Left kidney (tissue), 1 donor: ENCODE measurements at regions not wholly inside any gene's neighbourhood (a gene's known extent, or its start where the extent isn't known, plus 50 kb on each side); places are given as distances from the start of the nearest gene placed in this dataset.

Source experiments
- DNase-seq: peaks from one replicate; pipeline ENCODE4 v3.0.0-alpha.2; 2013

DNA sequence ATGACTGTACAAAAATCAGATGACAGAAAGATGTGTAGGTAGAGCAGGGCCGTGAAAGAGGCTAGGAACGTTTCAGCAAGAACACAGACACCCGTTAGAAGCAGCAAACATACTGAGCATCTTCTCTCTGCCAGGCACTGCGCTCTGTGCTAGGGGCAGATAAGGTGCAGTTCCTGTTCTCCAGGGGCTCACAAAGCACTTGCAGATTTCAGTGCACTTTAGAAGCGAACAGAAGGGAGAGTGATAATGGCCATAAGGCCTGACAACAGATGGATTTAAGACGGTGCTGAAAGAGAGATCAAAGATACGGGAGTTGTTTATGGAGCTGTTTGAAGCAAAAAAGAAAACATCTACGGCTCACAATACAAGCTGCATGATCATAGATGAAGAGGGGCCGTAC, 200.3 kb upstream of the FOXD3 start:
- DNase-seq, result no peak

DNA sequence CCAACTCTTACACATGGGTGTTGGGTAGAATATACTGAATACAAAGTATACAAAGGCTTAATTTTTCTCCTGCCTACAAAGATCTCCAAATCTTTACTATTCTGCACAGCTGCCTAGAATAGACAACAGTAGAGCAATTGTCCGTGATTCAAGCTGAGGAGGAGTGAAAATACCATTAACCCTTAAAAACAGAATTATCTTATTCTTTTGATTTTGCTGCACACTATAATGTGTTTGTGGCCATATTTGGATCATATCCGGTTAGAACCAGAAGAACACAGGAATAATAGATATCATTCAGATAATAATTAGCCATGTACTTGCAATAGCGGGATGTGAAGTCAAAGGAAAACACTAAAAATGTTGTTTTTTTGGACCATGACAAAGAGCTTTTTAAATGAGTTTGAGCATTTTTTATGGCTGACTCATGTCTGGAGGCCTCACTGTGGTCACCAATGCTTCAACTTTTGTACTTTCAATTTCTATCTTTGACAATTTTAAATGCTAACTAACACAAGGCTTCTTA, 197.6 kb upstream of the FOXD3 start:
- no peak for DNase-seq

DNA sequence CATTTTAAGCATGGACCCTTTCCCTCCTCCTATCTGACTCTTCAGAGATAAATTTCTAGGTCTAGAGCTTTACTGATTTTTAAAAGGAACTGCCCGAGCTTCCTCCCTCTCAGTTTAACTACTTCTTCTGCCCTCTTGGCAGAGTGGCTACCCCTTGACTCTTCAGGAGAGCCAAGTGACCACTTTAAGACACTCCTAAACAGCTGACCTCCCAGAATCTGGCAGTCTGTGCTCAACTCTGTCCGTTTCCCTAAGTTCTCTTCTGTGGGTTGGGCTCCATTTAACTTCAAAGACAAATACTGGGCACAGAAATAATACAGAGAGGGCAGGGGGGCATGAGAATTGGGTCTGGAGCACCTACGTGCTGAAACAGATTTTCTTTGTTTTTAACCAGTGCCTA, 196.3 kb upstream of the FOXD3 start:
- no peak for DNase-seq

GRCh38 chr1:63127376-63127775, 195.0 kb upstream of the FOXD3 start:
- no peak for DNase-seq

DNA sequence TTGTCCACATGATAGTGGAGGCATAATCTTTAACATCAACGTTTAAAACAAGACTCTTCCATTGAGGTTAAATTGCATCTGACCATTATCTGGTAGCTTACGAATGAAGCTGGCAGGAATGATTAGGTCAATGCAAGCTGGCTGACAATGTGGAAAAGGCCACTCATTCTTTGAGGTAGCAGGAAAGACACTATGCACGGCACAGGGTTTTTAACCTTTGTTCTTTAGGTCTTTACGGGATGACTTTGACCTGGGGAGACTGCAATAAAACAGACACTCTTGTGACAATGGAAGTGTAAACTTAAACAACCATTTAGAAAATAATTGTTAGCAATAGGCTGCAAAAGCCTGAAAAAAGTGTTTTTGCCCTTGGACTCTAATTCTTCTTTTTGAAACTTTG, 193.8 kb upstream of the FOXD3 start:
- no peak for DNase-seq

- DNase-seq, result no peak
These were observed 193.2 kb upstream of the FOXD3 start for GRCh38 chr1:63129184-63129583.

DNA sequence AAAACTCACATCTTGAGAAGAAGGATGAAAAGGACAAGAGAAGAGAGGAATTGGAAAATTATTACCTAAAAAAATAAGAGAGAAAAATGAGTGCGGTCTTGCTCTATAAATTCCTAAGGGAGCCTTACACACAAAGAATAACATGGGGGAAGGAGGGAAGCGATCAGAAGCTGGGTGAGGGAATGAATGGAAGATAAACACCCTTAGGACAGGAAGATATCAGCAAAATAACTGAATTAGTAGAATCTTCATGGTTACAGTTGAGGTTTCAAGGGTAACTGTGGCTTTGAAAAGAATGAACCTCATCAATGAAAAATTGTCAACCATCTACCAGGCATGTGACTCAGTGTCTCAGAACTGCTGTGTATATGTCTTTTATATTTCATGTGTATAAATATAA, 192.5 kb upstream of the FOXD3 start:
- no peak for DNase-seq

GRCh38 chr1:63134501-63135173, 187.7 kb upstream of the FOXD3 start:
- no peak for DNase-seq

DNA sequence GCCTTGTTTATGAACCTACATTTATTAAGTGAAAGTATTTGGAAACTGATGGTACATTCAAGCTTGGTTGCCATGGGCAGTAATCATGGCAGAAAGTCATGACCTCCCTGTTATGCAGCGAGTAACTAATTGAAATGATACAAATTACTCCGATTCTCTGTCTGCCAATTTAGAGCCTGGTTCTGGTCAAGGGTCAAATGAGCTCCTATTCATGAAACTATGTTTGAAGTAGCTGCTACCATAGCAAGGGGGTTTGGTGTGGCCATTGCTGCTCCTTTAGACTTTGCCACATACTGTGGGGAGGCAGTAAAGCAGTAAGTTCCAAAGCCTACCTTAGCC, 187.2 kb upstream of the FOXD3 start:
- DNase-seq, result no peak

GRCh38 chr1:63135801-63136200, 186.6 kb upstream of the FOXD3 start:
- DNase-seq, result no peak

DNA sequence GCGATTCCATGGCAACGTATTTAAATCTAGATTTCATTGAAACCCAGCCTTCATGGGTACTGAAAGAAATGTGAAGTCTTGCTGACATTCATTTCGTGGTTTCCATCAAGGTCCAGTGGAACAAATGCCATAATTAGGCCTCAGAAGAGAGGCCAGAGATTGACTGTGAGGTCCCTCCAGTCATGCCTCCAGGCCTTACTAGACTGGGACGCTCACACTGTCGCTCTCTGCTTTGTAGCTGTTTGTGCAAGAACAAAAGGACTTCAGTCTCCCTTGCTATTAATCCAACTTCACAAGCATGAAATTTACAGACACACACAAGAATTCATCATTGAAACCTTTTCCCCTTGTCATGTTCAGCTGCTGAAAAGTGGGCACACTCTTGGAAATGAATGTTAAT, 180.4 kb upstream of the FOXD3 start:
- no peak for DNase-seq

- no peak for DNase-seq
These were observed 178.9 kb upstream of the FOXD3 start for GRCh38 chr1:63143482-63143881.

- DNase-seq, result no peak
These were observed 174.6 kb upstream of the FOXD3 start for GRCh38 chr1:63147783-63148182.

DNA sequence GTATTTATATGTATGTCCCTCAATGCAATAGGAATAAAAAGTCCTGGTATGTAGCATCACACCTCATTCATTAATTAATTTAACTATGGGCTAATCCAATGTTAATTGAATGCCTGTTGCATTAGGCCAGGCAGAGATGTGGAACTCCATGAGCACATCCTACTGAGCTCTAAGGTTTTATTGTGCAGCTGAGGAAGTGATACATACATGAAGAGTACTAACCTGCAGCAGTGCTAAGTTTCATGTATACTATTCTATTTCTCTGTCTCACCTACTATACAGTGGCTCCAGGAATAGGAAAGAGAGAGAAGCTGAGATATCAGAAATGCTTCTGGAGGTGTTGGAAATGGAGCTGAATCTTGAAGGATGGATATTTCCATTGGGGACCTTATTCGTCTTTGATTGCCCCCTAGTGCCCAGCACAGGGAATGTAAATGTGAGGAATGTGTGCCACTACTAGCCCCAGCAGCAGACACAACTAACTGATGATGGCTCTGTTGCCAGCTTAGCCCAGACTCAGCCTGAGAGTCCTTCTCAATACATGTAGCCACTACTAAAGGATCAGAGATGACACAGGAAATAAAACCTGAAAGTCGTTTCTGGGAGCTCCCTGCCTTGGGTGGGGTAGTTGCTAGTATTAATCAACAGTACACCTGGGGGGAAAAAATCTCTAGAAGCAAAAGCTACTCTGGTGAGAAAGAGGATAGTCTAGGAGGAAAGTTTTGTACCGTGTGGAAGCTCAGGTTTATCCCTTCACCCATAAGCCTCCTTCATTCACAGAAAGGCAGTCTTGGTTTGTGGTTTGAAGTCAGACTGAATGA, 173.3 kb upstream of the FOXD3 start:
- peak; percentile 27 for DNase-seq

DNA sequence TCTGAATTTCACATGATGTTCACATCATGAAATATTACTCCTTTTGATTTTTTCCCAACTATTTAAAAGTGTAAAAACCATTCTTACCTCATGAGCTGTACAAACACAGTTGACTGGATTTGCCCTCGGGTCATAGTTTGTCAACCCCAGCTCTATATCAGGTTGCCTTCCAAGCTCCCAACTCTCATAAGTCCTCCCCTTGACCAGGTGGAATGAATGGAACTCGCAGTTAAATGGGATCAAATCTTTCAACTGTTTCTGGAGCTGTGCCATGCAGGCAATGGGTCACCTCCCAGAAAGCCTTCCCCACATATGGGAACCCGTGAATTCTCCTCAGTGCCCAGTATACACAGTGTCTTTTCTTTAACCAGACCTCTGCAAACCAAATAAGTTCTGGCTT, 169.8 kb upstream of the FOXD3 start:
- DNase-seq, result no peak

GRCh38 chr1:63155437-63155836, 166.9 kb upstream of the FOXD3 start:
- no peak for DNase-seq

GRCh38 chr1:63157085-63157484, 165.3 kb upstream of the FOXD3 start:
- DNase-seq, result no peak

- no peak for DNase-seq
These were observed 153.3 kb upstream of the FOXD3 start for GRCh38 chr1:63169057-63169456.

- DNase-seq, result no peak
These were observed 149.2 kb upstream of the FOXD3 start for GRCh38 chr1:63173161-63173560.

- no peak for DNase-seq
These were observed 132.7 kb upstream of the FOXD3 start for GRCh38 chr1:63189677-63190076.

DNA sequence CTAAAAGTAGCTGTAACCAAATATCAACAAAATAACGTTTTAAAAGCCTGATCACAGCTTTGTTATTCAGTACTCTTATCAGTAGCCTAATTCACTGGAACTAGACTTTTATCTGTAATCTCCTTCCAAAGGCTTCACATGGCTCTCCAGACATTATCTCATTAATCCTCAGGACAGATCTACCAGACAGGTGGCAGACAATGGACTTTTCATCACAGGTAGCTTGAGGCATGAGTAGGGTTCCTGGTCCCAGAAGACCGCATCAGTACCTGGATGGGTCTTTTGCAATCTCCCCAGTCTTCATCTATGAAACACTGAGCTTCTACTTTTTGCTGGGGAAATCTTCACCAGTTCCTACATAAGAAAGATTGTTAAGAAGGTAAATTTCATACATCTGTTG, 132.2 kb upstream of the FOXD3 start:
- DNase-seq, result no peak

DNA sequence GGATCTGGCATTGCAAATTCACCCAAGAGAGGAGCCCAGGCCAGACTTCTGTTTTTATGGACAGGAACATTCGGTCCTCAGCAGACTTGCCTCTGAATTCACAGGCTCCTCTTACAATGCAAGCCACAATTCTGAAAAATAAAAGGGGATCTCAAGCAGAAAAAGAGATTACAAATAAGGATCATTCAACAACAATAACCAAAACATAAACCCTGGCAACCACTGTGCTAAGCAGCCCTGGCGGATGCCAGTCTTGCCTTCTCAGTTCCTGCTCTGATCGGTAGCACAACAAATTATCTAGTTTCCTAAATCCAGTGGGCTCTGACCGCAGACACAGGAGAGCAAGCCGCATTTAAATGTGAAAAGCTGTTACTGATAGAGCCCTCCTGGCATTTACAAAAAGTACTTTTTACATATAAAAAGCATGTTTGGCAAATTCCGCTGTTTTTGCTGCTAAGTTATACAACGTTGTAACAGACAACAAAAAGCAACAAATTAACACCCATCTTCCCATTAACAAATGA, 123.4 kb upstream of the FOXD3 start:
- DNase-seq, result no peak

DNA sequence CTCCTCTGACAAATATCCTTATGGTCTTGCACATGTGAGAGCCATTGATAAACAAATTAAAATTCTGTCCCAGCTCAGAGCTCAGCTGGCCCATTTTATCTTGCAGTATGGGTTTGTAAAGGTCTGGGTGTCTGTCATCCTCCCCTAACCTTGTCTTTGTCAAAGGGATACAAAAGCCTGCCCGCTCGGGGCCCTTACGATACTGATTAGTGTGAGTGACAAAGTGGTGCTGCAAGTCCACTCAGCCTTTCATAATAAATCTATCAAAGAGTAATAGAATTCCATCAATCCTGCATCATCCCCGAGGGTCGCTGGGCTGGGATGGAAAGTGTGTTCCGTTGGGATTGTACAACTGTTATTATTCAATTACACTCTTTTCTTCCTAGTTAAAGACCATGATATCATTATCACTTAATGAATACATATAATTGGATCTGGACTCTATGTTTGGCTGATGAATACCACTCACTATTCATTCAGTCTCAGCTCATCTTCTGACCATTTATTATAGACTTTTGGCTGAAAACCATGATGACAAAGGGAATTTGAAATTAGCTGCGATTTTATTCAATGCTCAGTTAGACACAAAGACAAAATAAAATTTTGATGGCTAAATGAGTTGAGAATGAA, 122.5 kb upstream of the FOXD3 start:
- DNase-seq, result no peak
